ENCODE measurements at regions not wholly inside any gene's neighbourhood (a gene's known extent, or its start where the extent isn't known, plus 50 kb on each side); places are given as distances from the start of the nearest gene placed in this dataset.

GRCh38 chr2:163265562-163265961 is 427.0 kb upstream of the KCNH7 start:
- no peaks in the 10 kb centered on the region for H3K27me3 ChIP-seq (ENCODE audit: control insufficient read depth, insufficient read depth)
- intact Hi-C loops (cut with DNase I), result no loop called here
- H3K27ac ChIP-seq (ENCODE audit: low read length), result no peak overlapping the region
- ATAC-seq, result no peak
- H3K9me3 ChIP-seq (ENCODE audit: control insufficient read depth, low read length), result no peaks in the 10 kb centered on the region
- no peak overlapping the region for H3K4me3 ChIP-seq (ENCODE audit: low read length)
- no peak for DNase-seq
- H3K4me1 ChIP-seq (ENCODE audit: control insufficient read depth, insufficient read depth, low read length), result no peaks in the 10 kb centered on the region

- Histone ChIP-seq H3K9me3 (ENCODE audit: control insufficient read depth, low read length) (no peaks in the 10 kb centered on the region), H3K4me3 (ENCODE audit: low read length) (no peak overlapping the region), H3K27ac (ENCODE audit: low read length) (no peak overlapping the region), H3K4me1 (ENCODE audit: control insufficient read depth, insufficient read depth, low read length) (no peaks in the 10 kb centered on the region), H3K27me3 (ENCODE audit: control insufficient read depth, insufficient read depth) (no peaks in the 10 kb centered on the region)
- no peak for ATAC-seq
- intact Hi-C loops (cut with DNase I), result no loop called here
- 31% methylated on average over 1 of the region's 1 CpG for WGBS
- no peak for DNase-seq
Measured at GRCh38 chr2:163264341-163264740, 425.8 kb upstream of the KCNH7 start.

GRCh38 chr2:163259489-163259888 is 420.9 kb upstream of the KCNH7 start:
- Histone ChIP-seq H3K4me1 (ENCODE audit: control insufficient read depth, insufficient read depth, low read length) (no peaks in the 10 kb centered on the region), H3K27me3 (ENCODE audit: control insufficient read depth, insufficient read depth) (no peaks in the 10 kb centered on the region), H3K27ac (ENCODE audit: low read length) (no peak overlapping the region), H3K9me3 (ENCODE audit: control insufficient read depth, low read length) (no peaks in the 10 kb centered on the region), H3K4me3 (ENCODE audit: low read length) (no peak overlapping the region)
- intact Hi-C loops (cut with DNase I), result no loop called here
- ATAC-seq (no peak), DNase-seq (no peak)

- Histone ChIP-seq H3K27me3 (ENCODE audit: control insufficient read depth, insufficient read depth) (no peaks in the 10 kb centered on the region), H3K27ac (ENCODE audit: low read length) (no peak overlapping the region), H3K4me1 (ENCODE audit: control insufficient read depth, insufficient read depth, low read length) (no peaks in the 10 kb centered on the region), H3K9me3 (ENCODE audit: control insufficient read depth, low read length) (no peaks in the 10 kb centered on the region), H3K4me3 (ENCODE audit: low read length) (no peak overlapping the region)
- intact Hi-C loops (cut with DNase I), result no loop called here
- DNase-seq, result no peak
- ATAC-seq, result no peak
Measured at GRCh38 chr2:163255086-163255485, 416.5 kb upstream of the KCNH7 start.

GRCh38 chr2:163253621-163254285 is 415.2 kb upstream of the KCNH7 start:
- DNase-seq, result no peak
- WGBS, result 55% methylated on average over 6 of the region's 6 CpGs

GRCh38 chr2:163252199-163252598 is 413.6 kb upstream of the KCNH7 start:
- Histone ChIP-seq H3K27ac (ENCODE audit: low read length) (no peak overlapping the region), H3K9me3 (ENCODE audit: control insufficient read depth, low read length) (no peaks in the 10 kb centered on the region), H3K27me3 (ENCODE audit: control insufficient read depth, insufficient read depth) (no peaks in the 10 kb centered on the region), H3K4me3 (ENCODE audit: low read length) (no peak overlapping the region), H3K4me1 (ENCODE audit: control insufficient read depth, insufficient read depth, low read length) (no peaks in the 10 kb centered on the region)
- intact Hi-C loops (cut with DNase I), result no loop called here
- no peak for ATAC-seq
- DNase-seq, result no peak
- 81% methylated on average over 3 of the region's 3 CpGs for WGBS

More at GRCh38 chr2:163253621-163254285, 415.2 kb upstream of the KCNH7 start:
- no peak for ATAC-seq
- H3K27me3 ChIP-seq (ENCODE audit: control insufficient read depth, insufficient read depth), result no peaks in the 10 kb centered on the region
- H3K4me3 ChIP-seq (ENCODE audit: low read length), result no peak overlapping the region
- intact Hi-C loops (cut with DNase I), result no loop called here
- no peaks in the 10 kb centered on the region for H3K4me1 ChIP-seq (ENCODE audit: control insufficient read depth, insufficient read depth, low read length)
- H3K9me3 ChIP-seq (ENCODE audit: control insufficient read depth, low read length), result no peaks in the 10 kb centered on the region
- H3K27ac ChIP-seq (ENCODE audit: low read length), result no peak overlapping the region

GRCh38 chr2:163248376-163249253 is 410.0 kb upstream of the KCNH7 start:
- 73% methylated on average over 5 of the region's 5 CpGs for WGBS
- DNase-seq (no peak), ATAC-seq (no peak)
- Histone ChIP-seq H3K27me3 (ENCODE audit: control insufficient read depth, insufficient read depth) (no peaks in the 10 kb centered on the region), H3K4me1 (ENCODE audit: control insufficient read depth, insufficient read depth, low read length) (no peaks in the 10 kb centered on the region), H3K9me3 (ENCODE audit: control insufficient read depth, low read length) (no peaks in the 10 kb centered on the region), H3K27ac (ENCODE audit: low read length) (no peak overlapping the region), H3K4me3 (ENCODE audit: low read length) (no peak overlapping the region)
- intact Hi-C loops (cut with DNase I), result no loop called here

- ATAC-seq, result no peak
- H3K4me1 ChIP-seq (ENCODE audit: control insufficient read depth, insufficient read depth, low read length), result no peaks in the 10 kb centered on the region
- no peak overlapping the region for H3K27ac ChIP-seq (ENCODE audit: low read length)
- no peaks in the 10 kb centered on the region for H3K27me3 ChIP-seq (ENCODE audit: control insufficient read depth, insufficient read depth)
- no peak overlapping the region for H3K4me3 ChIP-seq (ENCODE audit: low read length)
- 68% methylated on average over 2 of the region's 2 CpGs for WGBS
- DNase-seq, result no peak
- intact Hi-C loops (cut with DNase I), result no loop called here
- no peaks in the 10 kb centered on the region for H3K9me3 ChIP-seq (ENCODE audit: control insufficient read depth, low read length)
Measured at GRCh38 chr2:163247847-163248220, 409.3 kb upstream of the KCNH7 start.

GRCh38 chr2:163247156-163247846 is 408.7 kb upstream of the KCNH7 start:
- Histone ChIP-seq H3K4me3 (ENCODE audit: low read length) (no peak overlapping the region), H3K27me3 (ENCODE audit: control insufficient read depth, insufficient read depth) (no peaks in the 10 kb centered on the region), H3K27ac (ENCODE audit: low read length) (no peak overlapping the region), H3K9me3 (ENCODE audit: control insufficient read depth, low read length) (no peaks in the 10 kb centered on the region), H3K4me1 (ENCODE audit: control insufficient read depth, insufficient read depth, low read length) (no peaks in the 10 kb centered on the region)
- intact Hi-C loops (cut with DNase I), result no loop called here
- ATAC-seq (no peak), DNase-seq (no peak)
- 63% methylated on average over 6 of the region's 6 CpGs for WGBS

- intact Hi-C loops (cut with DNase I), result no loop called here
- ATAC-seq, result no peak
- 47% methylated on average over 9 of the region's 9 CpGs for WGBS
Measured at GRCh38 chr2:163246135-163246534, 407.6 kb upstream of the KCNH7 start.

GRCh38 chr2:163236553-163236952 is 398.0 kb upstream of the KCNH7 start:
- no peak overlapping the region for H3K4me3 ChIP-seq (ENCODE audit: low read length)
- no peak for ATAC-seq
- intact Hi-C loops (cut with DNase I), result no loop called here
- H3K27me3 ChIP-seq (ENCODE audit: control insufficient read depth, insufficient read depth), result no peaks in the 10 kb centered on the region
- no peaks in the 10 kb centered on the region for H3K4me1 ChIP-seq (ENCODE audit: control insufficient read depth, insufficient read depth, low read length)
- H3K9me3 ChIP-seq (ENCODE audit: control insufficient read depth, low read length), result no peaks in the 10 kb centered on the region
- DNase-seq, result no peak
- H3K27ac ChIP-seq (ENCODE audit: low read length), result no peak overlapping the region

More at GRCh38 chr2:163246135-163246534, 407.6 kb upstream of the KCNH7 start:
- Histone ChIP-seq H3K27me3 (ENCODE audit: control insufficient read depth, insufficient read depth) (no peaks in the 10 kb centered on the region), H3K4me1 (ENCODE audit: control insufficient read depth, insufficient read depth, low read length) (no peaks in the 10 kb centered on the region), H3K9me3 (ENCODE audit: control insufficient read depth, low read length) (no peaks in the 10 kb centered on the region), H3K27ac (ENCODE audit: low read length) (no peak overlapping the region), H3K4me3 (ENCODE audit: low read length) (no peak overlapping the region)
- DNase-seq, result peak in 1 of 3 donors; percentile 11
